Fibroblast of lung (primary cell): ENCODE measurements at regions not wholly inside any gene's neighbourhood (a gene's known extent, or its start where the extent isn't known, plus 50 kb on each side); places are given as distances from the start of the nearest gene placed in this dataset.

ENCODE experiments used
- EZH2 ChIP-seq: IDR thresholded peaks from 2 replicates; pipeline ENCODE4 v1.5.1; 2012; ENCODE audit warnings: low read length, control low read depth, mild to moderate bottlenecking; ENCODE audit errors: missing control alignments
- TF ChIP-seq, protein P1 (sequence below), 2 donors: IDR thresholded peaks in 1 of 2; conservative IDR thresholded peaks in 1 of 2; 1 replicate in 1 of 2; 2 replicates in 1 of 2; pipeline ENCODE4 v1.5.1; 2011 to 2012; ENCODE audit warnings: low read length in 2 of 2, control low read depth in 1 of 2, inconsistent platforms in 1 of 2, low read depth in 1 of 2, mild to moderate bottlenecking in 1 of 2

- TF ChIP-seq, protein P1, sequence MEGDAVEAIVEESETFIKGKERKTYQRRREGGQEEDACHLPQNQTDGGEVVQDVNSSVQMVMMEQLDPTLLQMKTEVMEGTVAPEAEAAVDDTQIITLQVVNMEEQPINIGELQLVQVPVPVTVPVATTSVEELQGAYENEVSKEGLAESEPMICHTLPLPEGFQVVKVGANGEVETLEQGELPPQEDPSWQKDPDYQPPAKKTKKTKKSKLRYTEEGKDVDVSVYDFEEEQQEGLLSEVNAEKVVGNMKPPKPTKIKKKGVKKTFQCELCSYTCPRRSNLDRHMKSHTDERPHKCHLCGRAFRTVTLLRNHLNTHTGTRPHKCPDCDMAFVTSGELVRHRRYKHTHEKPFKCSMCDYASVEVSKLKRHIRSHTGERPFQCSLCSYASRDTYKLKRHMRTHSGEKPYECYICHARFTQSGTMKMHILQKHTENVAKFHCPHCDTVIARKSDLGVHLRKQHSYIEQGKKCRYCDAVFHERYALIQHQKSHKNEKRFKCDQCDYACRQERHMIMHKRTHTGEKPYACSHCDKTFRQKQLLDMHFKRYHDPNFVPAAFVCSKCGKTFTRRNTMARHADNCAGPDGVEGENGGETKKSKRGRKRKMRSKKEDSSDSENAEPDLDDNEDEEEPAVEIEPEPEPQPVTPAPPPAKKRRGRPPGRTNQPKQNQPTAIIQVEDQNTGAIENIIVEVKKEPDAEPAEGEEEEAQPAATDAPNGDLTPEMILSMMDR (conservative IDR thresholded peaks at IDR 0.05 in 1 of 2, IDR thresholded peaks at IDR 0.05 in 1 of 2; ENCODE audit: low read depth in 1 of 2, low read length in 2 of 2), result no peak
- TF ChIP-seq EZH2, result no peak
Observed at GRCh38 chrX:23246001-23246400, 88.6 kb upstream of the PTCHD1 start.
